A549 (cell line): ENCODE measurements at regions not wholly inside any gene's neighbourhood (a gene's known extent, or its start where the extent isn't known, plus 50 kb on each side); places are given as distances from the start of the nearest gene placed in this dataset.

ENCODE experiments used
- ATAC-seq, 2 experiments: fragments of 200-7000 bp in 1 of 2; fragments of >200 bp in 1 of 2; cut with Nextera tagmentation in 1 of 2; cut with Tn5 transposase in 1 of 2; 3 replicates each; pipeline versions ENCODE4 v1.8.0 to v1.9.1; 2018 to 2020; ENCODE audit warnings: mild to moderate bottlenecking in 1 of 2, moderate library complexity in 1 of 2
- CTCF ChIA-PET: fragments of 300-600 bp; sonication (Branson Sonifier 250); formaldehyde crosslinking; extraction: SDS; loops from one replicate; lab custom pipeline; 2021; ENCODE audit warnings: antibody characterized with exemption, inconsistent platforms; lab: Yijun Ruan, JAX
- POLR2A ChIA-PET: fragments of 350-600 bp; formaldehyde crosslinking; extraction: SDS; loops from one replicate; lab custom pipeline; 2021; ENCODE audit warnings: antibody characterized with exemption, inconsistent platforms; lab: Yijun Ruan, JAX
- DNase-seq, 2 experiments: peaks; one replicate each; pipeline versions ENCODE4 v3.0.0 to v3.0.0-alpha.2; 2011 to 2016; ENCODE audit warnings: low read depth in 1 of 2, low spot score in 1 of 2
- FAIRE-seq: peaks from 2 replicates; lab custom pipeline; 2011; peaks lifted over from hg19 to GRCh38; lab: Jason Lieb, UNC
- H3K27ac ChIP-seq, 2 experiments: fragments of >200 bp; sonication (Bioruptor Twin); formaldehyde crosslinking; 3 replicates each; pipeline ENCODE4 v1.5.1; 2016 to 2017
- H3K4me1 ChIP-seq: fragments of >200 bp; sonication (Bioruptor Twin); formaldehyde crosslinking; 3 replicates; pipeline ENCODE4 v1.6.1; 2016
- H3K4me2 ChIP-seq: fragments of >200 bp; sonication (Bioruptor Twin); formaldehyde crosslinking; 3 replicates; pipeline ENCODE4 v1.6.1; 2016
- H3K4me3 ChIP-seq: fragments of >200 bp; sonication (Bioruptor Twin); formaldehyde crosslinking; 3 replicates; pipeline ENCODE4 v1.5.1; 2016
- H3K9me3 ChIP-seq: fragments of >200 bp; sonication (Bioruptor Twin); formaldehyde crosslinking; 3 replicates; pipeline ENCODE4 v1.6.1; 2016
- CEBPB ChIP-seq, 2 experiments: fragments of >200 bp in 1 of 2; sonication (Bioruptor Twin) in 1 of 2; formaldehyde crosslinking in 1 of 2; IDR thresholded peaks; 2 replicates each; pipeline ENCODE4 v1.6.1; 2012 to 2016
- CHD2 ChIP-seq: fragments of 150-350 bp; IDR thresholded peaks from 2 replicates; pipeline ENCODE4 v1.6.1; 2014; ENCODE audit warnings: low read length; ENCODE audit not compliant: partially characterized antibody
- CHD4 ChIP-seq: fragments of 200-600 bp; sonication (generic); IDR thresholded peaks from 2 replicates; pipeline ENCODE4 v1.6.1; 2016; ENCODE audit warnings: antibody characterized with exemption, mild to moderate bottlenecking, borderline replicate concordance
- EHF ChIP-seq: fragments of 250-450 bp; sonication (Bioruptor Pico); IDR thresholded peaks from 2 replicates; pipeline ENCODE4 v1.5.0; 2020; ENCODE audit warnings: mild to moderate bottlenecking
- FOSL2 ChIP-seq, 2 experiments: fragments of 450-650 bp in 1 of 2; fragments of >200 bp in 1 of 2; sonication (Bioruptor Twin) in 1 of 2; formaldehyde crosslinking; IDR thresholded peaks; 2 replicates each; pipeline versions ENCODE4 v1.5.0 to v1.6.1; 2016 to 2020; ENCODE audit warnings: mild to moderate bottlenecking in 1 of 2, moderate library complexity in 1 of 2
- FOXS1 ChIP-seq: fragments of 250-450 bp; sonication (Bioruptor Pico); IDR thresholded peaks from 2 replicates; pipeline ENCODE4 v1.5.0; 2020; ENCODE audit warnings: mild to moderate bottlenecking, moderate library complexity
- HEYL ChIP-seq: fragments of 250-450 bp; sonication (Bioruptor Pico); IDR thresholded peaks from 2 replicates; pipeline ENCODE4 v1.8.0; 2021; ENCODE audit warnings: mild to moderate bottlenecking, moderate library complexity
- HOXB13 ChIP-seq: fragments of 250-450 bp; sonication (Bioruptor Pico); IDR thresholded peaks from 2 replicates; pipeline ENCODE4 v1.5.0; 2020; ENCODE audit warnings: low read depth, mild to moderate bottlenecking, moderate library complexity
- HOXB5 ChIP-seq: fragments of 250-450 bp; sonication (Bioruptor Pico); IDR thresholded peaks from 2 replicates; pipeline ENCODE4 v1.5.0; 2020; ENCODE audit warnings: mild to moderate bottlenecking, moderate library complexity
- KDM5A ChIP-seq: fragments of 200-600 bp; sonication (generic); IDR thresholded peaks from 2 replicates; pipeline ENCODE4 v1.6.1; 2016; ENCODE audit warnings: antibody characterized with exemption, mild to moderate bottlenecking
- MAFK ChIP-seq: fragments of 450-650 bp; IDR thresholded peaks from 2 replicates; pipeline ENCODE4 v1.6.1; 2014; ENCODE audit not compliant: partially characterized antibody
- MAZ ChIP-seq: fragments of 150-350 bp; IDR thresholded peaks from 2 replicates; pipeline ENCODE4 v1.6.1; 2014; ENCODE audit warnings: antibody characterized with exemption, low read depth, low read length, borderline replicate concordance
- MYC ChIP-seq: IDR thresholded peaks from 2 replicates; pipeline ENCODE4 v1.6.1; 2012; ENCODE audit warnings: mild to moderate bottlenecking, inconsistent platforms, low read length, improper control_type of control experiment, borderline replicate concordance
- NFE2L2 ChIP-seq: fragments of 150-350 bp; conservative IDR thresholded peaks from 2 replicates; pipeline ENCODE4 v1.6.1; 2014; ENCODE audit warnings: low read length
- NPAS2 ChIP-seq: fragments of 250-450 bp; sonication (Bioruptor Pico); IDR thresholded peaks from 2 replicates; pipeline ENCODE4 v1.8.0; 2022; ENCODE audit warnings: mild to moderate bottlenecking, moderate library complexity, borderline replicate concordance
- NR3C1 ChIP-seq: fragments of >200 bp; sonication (Bioruptor Twin); formaldehyde crosslinking; IDR thresholded peaks from 3 replicates; pipeline ENCODE4 v1.6.1; 2017
- PHF8 ChIP-seq: fragments of 200-600 bp; sonication (generic); IDR thresholded peaks from 2 replicates; pipeline ENCODE4 v1.6.1; 2016; ENCODE audit warnings: low read depth, mild to moderate bottlenecking, antibody characterized with exemption, moderate library complexity, borderline replicate concordance
- POLR2A ChIP-seq: IDR thresholded peaks from 2 replicates; pipeline ENCODE4 v1.6.1; 2012; ENCODE audit warnings: mild to moderate bottlenecking, low read length
- RCOR1 ChIP-seq: fragments of 150-350 bp; IDR thresholded peaks from 2 replicates; pipeline ENCODE4 v1.6.1; 2014; ENCODE audit warnings: antibody characterized with exemption, low read length, low read depth
- RNF2 ChIP-seq: fragments of 200-600 bp; sonication (generic); IDR thresholded peaks from 2 replicates; pipeline ENCODE4 v1.6.1; 2016; ENCODE audit warnings: low read depth, mild to moderate bottlenecking, antibody characterized with exemption, moderate library complexity, borderline replicate concordance
- SREBF2 ChIP-seq: fragments of 450-650 bp; IDR thresholded peaks from 2 replicates; pipeline ENCODE4 v1.6.1; 2014; ENCODE audit warnings: mild to moderate bottlenecking, moderate library complexity
- TP53 ChIP-seq: fragments of 250-450 bp; sonication (Bioruptor Pico); IDR thresholded peaks from 2 replicates; pipeline ENCODE4 v1.5.0; 2021; ENCODE audit warnings: mild to moderate bottlenecking, moderate library complexity
- ZC3H11A ChIP-seq: fragments of 450-650 bp; IDR thresholded peaks from 2 replicates; pipeline ENCODE4 v1.6.1; 2014; ENCODE audit warnings: antibody characterized with exemption, mild to moderate bottlenecking
- ZFP36 ChIP-seq: fragments of 450-650 bp; IDR thresholded peaks from 2 replicates; pipeline ENCODE4 v1.6.1; 2014; ENCODE audit warnings: borderline replicate concordance; ENCODE audit not compliant: partially characterized antibody
- ZSCAN20 ChIP-seq: fragments of 250-450 bp; sonication (Bioruptor Pico); IDR thresholded peaks from 2 replicates; pipeline ENCODE4 v1.8.0; 2022; ENCODE audit warnings: mild to moderate bottlenecking, moderate library complexity
- WGBS: methylation state at CpG from one replicate; pipeline ENCODE4 v1.1.6; 2017; ENCODE audit errors: missing lambda C conversion rate; 5-methylcytosine and 5-hydroxymethylcytosine counted together
- TF ChIP-seq, protein P1 (sequence below): fragments of 250-450 bp; sonication (Bioruptor Pico); IDR thresholded peaks from 2 replicates; pipeline ENCODE4 v1.5.0; 2021; ENCODE audit warnings: mild to moderate bottlenecking, moderate library complexity, borderline replicate concordance
- TF ChIP-seq, protein P2 (sequence below): fragments of 450-650 bp; IDR thresholded peaks from 2 replicates; pipeline ENCODE4 v1.6.1; 2014; ENCODE audit warnings: antibody characterized with exemption
- TF ChIP-seq, protein P3 (sequence below): fragments of >200 bp; sonication (Bioruptor Twin); formaldehyde crosslinking; IDR thresholded peaks from 3 replicates; pipeline ENCODE4 v1.6.1; 2016
- TF ChIP-seq, protein P4 (sequence below): IDR thresholded peaks from 2 replicates; pipeline ENCODE4 v1.6.1; 2012

DNA sequence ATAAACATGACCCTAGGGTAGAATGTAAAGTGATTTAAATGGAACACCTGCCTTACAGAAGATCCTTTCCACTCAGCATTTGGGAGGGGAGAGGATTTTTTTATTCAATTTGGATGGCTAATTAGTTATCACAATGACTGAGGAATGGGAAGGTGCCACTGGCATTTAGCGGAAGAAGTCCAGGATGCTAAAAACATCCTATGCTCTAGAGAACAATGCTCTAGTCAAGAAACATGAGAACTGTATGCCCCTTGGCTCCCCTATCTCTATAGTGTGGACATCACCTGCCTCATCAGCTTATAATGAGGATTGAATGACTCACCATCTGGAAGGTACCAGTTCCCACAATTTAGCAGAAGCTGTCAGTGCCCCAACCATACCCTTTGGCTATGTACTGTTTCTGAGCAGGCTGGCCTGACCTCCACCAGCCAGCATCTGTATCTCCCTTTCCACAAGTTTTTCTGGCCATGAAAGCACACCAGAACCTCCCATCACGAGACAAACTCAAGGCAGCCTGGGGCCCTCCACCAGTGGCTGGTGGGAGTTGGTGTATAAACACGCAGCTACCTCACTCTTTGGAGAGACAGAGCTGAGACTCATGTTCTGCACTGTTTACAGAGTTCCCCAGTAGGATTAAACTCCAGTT lies 109.7 kb upstream of the VASH1 start:
- ChIA-PET CTCF (interaction anchor here (1.2 to 2.3 kb wide), 7 partner anchors 9 to 943 kb away, joined by 3 to 10 read pairs (median 5); no protein-coding TSS in a partner anchor), POLR2A (no interaction called here)
- Histone ChIP-seq H3K27ac (no peak overlapping the region), H3K4me3 (no peak overlapping the region), H3K9me3 (peaks cover 1% of the 10 kb centered on the region; the same call in 2 of the 3 replicates), H3K4me1 (no peaks in the 10 kb centered on the region), H3K4me2 (no peak overlapping the region)
- ATAC-seq (no peak), FAIRE-seq (no peak), DNase-seq (no peak)
- TF ChIP-seq ZSCAN20: no peak
- TF ChIP-seq ZC3H11A: no peak
- no peak for TF ChIP-seq HOXB5
- no peak for TF ChIP-seq HEYL (CRISPR knock-in tag)
- no peak for TF ChIP-seq RNF2
- TF ChIP-seq CEBPB (IDR thresholded peaks at IDR 0.05): no peak
- no peak for TF ChIP-seq TP53 (CRISPR knock-in tag)
- no peak for TF ChIP-seq ZFP36
- no peak for TF ChIP-seq CHD2
- no peak for TF ChIP-seq MAZ
- 31% methylated on average over 3 of the region's 3 CpGs for WGBS

DNA sequence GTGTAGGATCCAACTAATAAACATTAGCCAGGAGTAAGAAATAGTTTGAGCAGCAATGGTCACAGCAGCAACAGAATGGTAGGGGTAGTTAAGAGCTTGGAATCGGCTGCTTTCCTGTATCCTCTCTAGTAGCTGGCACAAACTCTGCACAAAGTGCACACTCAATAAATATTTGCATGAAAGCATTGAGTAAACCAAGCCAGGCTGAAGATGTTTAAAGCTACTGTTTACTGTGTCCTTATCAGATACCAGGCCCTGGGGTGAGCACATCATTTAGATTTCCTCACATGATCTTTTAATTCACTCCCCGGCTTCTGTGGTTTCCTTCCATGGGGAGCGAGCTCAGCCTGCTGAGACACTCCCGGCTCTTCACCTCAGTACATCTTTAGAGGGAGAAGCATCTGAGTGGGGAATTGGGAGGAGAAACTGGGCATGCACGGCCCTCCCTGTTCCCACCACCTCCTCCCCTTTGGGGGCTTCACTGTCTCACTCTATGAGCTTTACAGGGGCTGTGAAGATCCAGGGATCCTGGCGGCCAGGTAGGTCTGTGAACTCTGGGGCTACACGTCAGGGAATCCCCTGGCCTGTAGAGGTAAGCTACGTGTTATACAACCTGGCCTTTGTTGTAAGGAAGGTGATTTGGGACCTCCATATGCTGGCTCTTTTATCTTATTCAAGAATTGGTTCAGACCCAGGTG lies 107.2 kb upstream of the VASH1 start:
- CTCF ChIA-PET: interaction anchor here (0.6 to 1.9 kb wide), 3 partner anchors 9 to 149 kb away, joined by 3 to 10 read pairs (median 6); no protein-coding TSS in a partner anchor
- Histone ChIP-seq H3K4me2 (no peak overlapping the region), H3K9me3 (peaks cover 26% of the 10 kb centered on the region), H3K4me3 (no peak overlapping the region), H3K27ac (no peak overlapping the region), H3K4me1 (no peaks in the 10 kb centered on the region)
- WGBS: 23% methylated on average over 8 of the region's 8 CpGs
- no peak for FAIRE-seq
- POLR2A ChIA-PET: no interaction called here
- ATAC-seq: peak in 1 of 2 experiments; percentile 43; a peak in 2 of 6 replicates
- TF ChIP-seq EHF (CRISPR knock-in tag): no peak
- no peak for TF ChIP-seq FOSL2 (IDR thresholded peaks at IDR 0.05)
- no peak for TF ChIP-seq FOSL2 (CRISPR knock-in tag; IDR thresholded peaks at IDR 0.05)
- no peak for TF ChIP-seq CHD4
- no peak for TF ChIP-seq ZC3H11A
- TF ChIP-seq NFE2L2: no peak
- TF ChIP-seq MAFK: no peak
- no peak for TF ChIP-seq SREBF2
- TF ChIP-seq MYC: no peak
- TF ChIP-seq, protein P1, sequence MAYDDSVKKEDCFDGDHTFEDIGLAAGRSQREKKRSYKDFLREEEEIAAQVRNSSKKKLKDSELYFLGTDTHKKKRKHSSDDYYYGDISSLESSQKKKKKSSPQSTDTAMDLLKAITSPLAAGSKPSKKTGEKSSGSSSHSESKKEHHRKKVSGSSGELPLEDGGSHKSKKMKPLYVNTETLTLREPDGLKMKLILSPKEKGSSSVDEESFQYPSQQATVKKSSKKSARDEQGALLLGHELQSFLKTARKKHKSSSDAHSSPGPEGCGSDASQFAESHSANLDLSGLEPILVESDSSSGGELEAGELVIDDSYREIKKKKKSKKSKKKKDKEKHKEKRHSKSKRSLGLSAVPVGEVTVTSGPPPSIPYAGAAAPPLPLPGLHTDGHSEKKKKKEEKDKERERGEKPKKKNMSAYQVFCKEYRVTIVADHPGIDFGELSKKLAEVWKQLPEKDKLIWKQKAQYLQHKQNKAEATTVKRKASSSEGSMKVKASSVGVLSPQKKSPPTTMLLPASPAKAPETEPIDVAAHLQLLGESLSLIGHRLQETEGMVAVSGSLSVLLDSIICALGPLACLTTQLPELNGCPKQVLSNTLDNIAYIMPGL (CRISPR knock-in tag): no peak
- no peak for TF ChIP-seq NPAS2 (CRISPR knock-in tag)
- TF ChIP-seq, protein P2, sequence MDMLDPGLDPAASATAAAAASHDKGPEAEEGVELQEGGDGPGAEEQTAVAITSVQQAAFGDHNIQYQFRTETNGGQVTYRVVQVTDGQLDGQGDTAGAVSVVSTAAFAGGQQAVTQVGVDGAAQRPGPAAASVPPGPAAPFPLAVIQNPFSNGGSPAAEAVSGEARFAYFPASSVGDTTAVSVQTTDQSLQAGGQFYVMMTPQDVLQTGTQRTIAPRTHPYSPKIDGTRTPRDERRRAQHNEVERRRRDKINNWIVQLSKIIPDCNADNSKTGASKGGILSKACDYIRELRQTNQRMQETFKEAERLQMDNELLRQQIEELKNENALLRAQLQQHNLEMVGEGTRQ: no peak
- no peak for TF ChIP-seq RCOR1
- TF ChIP-seq NR3C1: no peak
- TF ChIP-seq, protein P3, sequence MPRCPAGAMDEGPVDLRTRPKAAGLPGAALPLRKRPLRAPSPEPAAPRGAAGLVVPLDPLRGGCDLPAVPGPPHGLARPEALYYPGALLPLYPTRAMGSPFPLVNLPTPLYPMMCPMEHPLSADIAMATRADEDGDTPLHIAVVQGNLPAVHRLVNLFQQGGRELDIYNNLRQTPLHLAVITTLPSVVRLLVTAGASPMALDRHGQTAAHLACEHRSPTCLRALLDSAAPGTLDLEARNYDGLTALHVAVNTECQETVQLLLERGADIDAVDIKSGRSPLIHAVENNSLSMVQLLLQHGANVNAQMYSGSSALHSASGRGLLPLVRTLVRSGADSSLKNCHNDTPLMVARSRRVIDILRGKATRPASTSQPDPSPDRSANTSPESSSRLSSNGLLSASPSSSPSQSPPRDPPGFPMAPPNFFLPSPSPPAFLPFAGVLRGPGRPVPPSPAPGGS: no peak
- no peak for TF ChIP-seq HOXB13 (CRISPR knock-in tag)
- no peak for TF ChIP-seq POLR2A
- TF ChIP-seq KDM5A: no peak
- TF ChIP-seq, protein P4, sequence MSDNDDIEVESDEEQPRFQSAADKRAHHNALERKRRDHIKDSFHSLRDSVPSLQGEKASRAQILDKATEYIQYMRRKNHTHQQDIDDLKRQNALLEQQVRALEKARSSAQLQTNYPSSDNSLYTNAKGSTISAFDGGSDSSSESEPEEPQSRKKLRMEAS: no peak
- TF ChIP-seq PHF8: no peak
- no peak for TF ChIP-seq FOXS1 (CRISPR knock-in tag)
- DNase-seq: no peak
